Keratinocyte (primary cell): ENCODE measurements at regions not wholly inside any gene's neighbourhood (a gene's known extent, or its start where the extent isn't known, plus 50 kb on each side); places are given as distances from the start of the nearest gene placed in this dataset.
"Not testable (repeated sequence)": the region's sequence is repeated elsewhere in the genome, so short reads cannot be mapped to it uniquely, and the experiment has no call there.

Experiments
- DNase-seq: peaks from one replicate; pipeline ENCODE4 v3.0.0-alpha.2; 2011; ENCODE audit warnings: low read depth, missing footprints, low spot score
- FAIRE-seq: peaks from 2 replicates; lab custom pipeline; 2011; peaks lifted over from hg19 to GRCh38; lab: Jason Lieb, UNC
- H2AFZ ChIP-seq: 2 replicates; pipeline ENCODE4 v1.6.0; 2012; ENCODE audit warnings: low read length, control low read depth, inconsistent platforms; ENCODE audit not compliant: control insufficient read depth
- H3K27ac ChIP-seq: 2 replicates; pipeline ENCODE4 v1.5.1; 2011; ENCODE audit warnings: low read length; ENCODE audit not compliant: control insufficient read depth, insufficient read depth
- H3K27me3 ChIP-seq: 3 replicates; pipeline ENCODE4 v1.6.0; 2011; ENCODE audit warnings: low read length; ENCODE audit not compliant: control insufficient read depth, insufficient read depth; ENCODE audit errors: extremely low read depth
- H3K36me3 ChIP-seq, 2 experiments: 2 replicates in 1 of 2; 3 replicates in 1 of 2; pipeline ENCODE4 v1.5.1; 2011; ENCODE audit warnings: low read length in 2 of 2, mild to moderate bottlenecking in 1 of 2; ENCODE audit not compliant: control insufficient read depth in 2 of 2, insufficient read depth in 2 of 2; ENCODE audit errors: extremely low read depth in 1 of 2
- H3K4me1 ChIP-seq: 3 replicates; pipeline ENCODE4 v1.5.1; 2011; ENCODE audit warnings: low read length; ENCODE audit not compliant: control insufficient read depth, insufficient read depth; ENCODE audit errors: extremely low read depth
- H3K4me2 ChIP-seq: 3 replicates; pipeline ENCODE4 v1.6.0; 2011; ENCODE audit warnings: low read depth, low read length; ENCODE audit not compliant: control insufficient read depth, insufficient read depth; ENCODE audit errors: extremely low read depth
- H3K4me3 ChIP-seq, 3 experiments: fragments of 200-600 bp in 1 of 3; sonication (generic) in 1 of 3; 2 replicates in 2 of 3; 3 replicates in 1 of 3; pipeline ENCODE4 v1.5.1; 2011 to 2016; ENCODE audit warnings: low read length in 3 of 3, mild to moderate bottlenecking in 3 of 3, control low read depth in 2 of 3, inconsistent platforms in 1 of 3, low read depth in 1 of 3, mixed read lengths in 1 of 3, mixed run types in 1 of 3, moderate library complexity in 1 of 3; ENCODE audit not compliant: control insufficient read depth in 2 of 3, insufficient read depth in 2 of 3; ENCODE audit errors: extremely low read depth in 1 of 3
- H3K79me2 ChIP-seq: 2 replicates; pipeline ENCODE4 v1.6.0; 2012; ENCODE audit warnings: low read length; ENCODE audit not compliant: control insufficient read depth, insufficient read depth
- H3K9ac ChIP-seq: 3 replicates; pipeline ENCODE4 v1.6.0; 2011; ENCODE audit warnings: low read length; ENCODE audit not compliant: control insufficient read depth, insufficient read depth; ENCODE audit errors: extremely low read depth
- H3K9me1 ChIP-seq: 3 replicates; pipeline ENCODE4 v1.6.0; 2011; ENCODE audit warnings: low read length; ENCODE audit not compliant: control insufficient read depth, insufficient read depth; ENCODE audit errors: extremely low read depth
- H3K9me3 ChIP-seq: 2 replicates; pipeline ENCODE4 v1.5.1; 2012; ENCODE audit warnings: low read depth, low read length; ENCODE audit not compliant: control insufficient read depth
- H4K20me1 ChIP-seq: 3 replicates; pipeline ENCODE4 v1.6.0; 2011; ENCODE audit warnings: low read length; ENCODE audit not compliant: control insufficient read depth, insufficient read depth; ENCODE audit errors: extremely low read depth
- EZH2 ChIP-seq: IDR thresholded peaks from one replicate; pipeline ENCODE4 v1.6.1; 2012; ENCODE audit warnings: inconsistent platforms, mild to moderate bottlenecking, low read length, moderate library complexity
- dilution Hi-C: fragments of 300-500 bp; cut with MboI; formaldehyde crosslinking; loops from one replicate; pipeline ENCODE4 v1.7.0; 2020; ENCODE audit warnings: low sequenced_read_pairs; ENCODE audit not compliant: extremely low pct_ligation_motif_present
- TF ChIP-seq, protein P1 (sequence below), 3 experiments: IDR thresholded peaks in 1 of 3; conservative IDR thresholded peaks in 1 of 3; optimal IDR thresholded peaks in 1 of 3; 2 replicates in 2 of 3; 3 replicates in 1 of 3; pipeline versions ENCODE3 to v1.5.1; 2011; ENCODE audit warnings: low read length in 3 of 3, mild to moderate bottlenecking in 3 of 3, moderate library complexity in 2 of 3, control low read depth in 1 of 3, inconsistent platforms in 1 of 3; ENCODE audit not compliant: insufficient read depth in 2 of 3; ENCODE audit errors: extremely low read depth in 1 of 3

DNA sequence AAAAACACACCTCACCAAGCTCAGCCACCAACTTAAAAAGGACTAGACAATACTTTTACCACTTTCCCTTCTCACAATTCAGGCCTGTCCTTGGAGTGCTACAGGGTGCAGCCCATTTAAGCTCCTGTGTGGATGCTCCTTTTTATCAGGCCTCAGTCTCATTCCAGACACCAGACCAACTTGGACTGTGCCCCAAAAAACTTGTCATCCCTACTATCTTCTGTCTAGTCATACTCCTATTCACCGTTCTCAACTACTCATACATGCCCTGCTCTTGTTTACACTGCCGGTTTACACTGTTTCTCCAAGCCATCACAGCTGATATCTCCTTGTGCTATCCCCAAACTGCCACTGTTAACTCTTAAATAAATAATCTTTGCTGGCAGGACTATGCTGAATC lies 242.8 kb upstream of the PROK2 start:
- H2AFZ ChIP-seq, dilution Hi-C loops, H3K27me3 ChIP-seq, H4K20me1 ChIP-seq, H3K4me2 ChIP-seq, FAIRE-seq, H3K9ac ChIP-seq, H3K9me3 ChIP-seq, H3K79me2 ChIP-seq, H3K27ac ChIP-seq, H3K4me1 ChIP-seq, H3K36me3 ChIP-seq, H3K4me3 ChIP-seq, H3K9me1 ChIP-seq, DNase-seq: not testable (repeated sequence)

DNA sequence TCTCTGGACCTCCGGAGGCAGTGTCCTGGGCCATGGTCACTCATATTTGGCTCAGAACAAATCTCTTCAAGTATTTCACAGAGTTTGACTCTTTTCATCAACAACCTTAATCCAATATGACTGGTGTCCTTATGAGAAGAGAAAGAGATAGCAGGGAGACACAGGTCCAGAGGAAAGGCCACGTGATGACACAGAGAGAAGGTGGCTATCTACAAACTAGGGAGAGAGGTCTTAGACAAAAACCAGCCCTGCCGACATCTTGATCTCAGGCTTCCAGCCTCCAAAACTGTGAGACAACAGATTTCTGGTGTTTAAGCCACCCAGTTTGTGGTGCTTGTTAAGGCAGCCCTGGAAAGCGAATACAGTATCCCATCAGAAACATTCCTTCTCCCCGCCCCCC lies 237.1 kb upstream of the PROK2 start:
- H3K4me3 ChIP-seq = no peak overlapping the region
- FAIRE-seq = no peak
- H3K27me3 ChIP-seq = no peaks in the 10 kb centered on the region
- H3K9ac ChIP-seq = no peak overlapping the region
- H3K4me2 ChIP-seq = no peak overlapping the region
- H4K20me1 ChIP-seq = no peaks in the 10 kb centered on the region
- H3K27ac ChIP-seq = no peak overlapping the region
- no peak for DNase-seq
- H3K9me1 ChIP-seq = no peaks in the 10 kb centered on the region
- no peak overlapping the region for H2AFZ ChIP-seq
- no peaks in the 10 kb centered on the region for H3K36me3 ChIP-seq
- no peaks in the 10 kb centered on the region for H3K4me1 ChIP-seq
- no peaks in the 10 kb centered on the region for H3K79me2 ChIP-seq
- dilution Hi-C loops = no loop called here
- H3K9me3 ChIP-seq = no peaks in the 10 kb centered on the region
- TF ChIP-seq, protein P1, sequence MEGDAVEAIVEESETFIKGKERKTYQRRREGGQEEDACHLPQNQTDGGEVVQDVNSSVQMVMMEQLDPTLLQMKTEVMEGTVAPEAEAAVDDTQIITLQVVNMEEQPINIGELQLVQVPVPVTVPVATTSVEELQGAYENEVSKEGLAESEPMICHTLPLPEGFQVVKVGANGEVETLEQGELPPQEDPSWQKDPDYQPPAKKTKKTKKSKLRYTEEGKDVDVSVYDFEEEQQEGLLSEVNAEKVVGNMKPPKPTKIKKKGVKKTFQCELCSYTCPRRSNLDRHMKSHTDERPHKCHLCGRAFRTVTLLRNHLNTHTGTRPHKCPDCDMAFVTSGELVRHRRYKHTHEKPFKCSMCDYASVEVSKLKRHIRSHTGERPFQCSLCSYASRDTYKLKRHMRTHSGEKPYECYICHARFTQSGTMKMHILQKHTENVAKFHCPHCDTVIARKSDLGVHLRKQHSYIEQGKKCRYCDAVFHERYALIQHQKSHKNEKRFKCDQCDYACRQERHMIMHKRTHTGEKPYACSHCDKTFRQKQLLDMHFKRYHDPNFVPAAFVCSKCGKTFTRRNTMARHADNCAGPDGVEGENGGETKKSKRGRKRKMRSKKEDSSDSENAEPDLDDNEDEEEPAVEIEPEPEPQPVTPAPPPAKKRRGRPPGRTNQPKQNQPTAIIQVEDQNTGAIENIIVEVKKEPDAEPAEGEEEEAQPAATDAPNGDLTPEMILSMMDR (optimal IDR thresholded peaks at IDR 0.05 in 1 of 3, IDR thresholded peaks at IDR 0.05 in 1 of 3, conservative IDR thresholded peaks at IDR 0.05 in 1 of 3; ENCODE audit: extremely low read depth in 1 of 3, insufficient read depth in 2 of 3, low read length in 3 of 3) = no peak
- no peak for TF ChIP-seq EZH2

DNA sequence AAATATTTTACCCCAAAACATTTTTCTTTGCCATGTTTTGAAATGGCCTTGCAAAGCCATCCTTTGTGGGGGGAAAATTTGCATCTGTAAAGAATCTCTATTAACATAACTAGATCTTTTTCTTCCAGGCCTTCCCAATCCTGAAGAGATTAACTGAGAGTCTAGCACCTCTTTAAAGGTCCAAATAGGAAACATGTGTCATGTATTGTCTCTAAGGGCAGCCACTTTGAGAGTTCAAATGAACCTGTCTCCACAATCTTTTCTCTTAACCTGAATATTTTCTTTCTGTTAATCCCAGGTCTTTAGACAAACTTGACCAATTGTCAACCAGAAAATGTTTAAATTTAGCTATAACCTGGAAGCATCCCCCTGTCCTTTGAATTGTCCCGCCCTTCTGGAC lies 236.6 kb upstream of the PROK2 start:
- no peaks in the 10 kb centered on the region for H4K20me1 ChIP-seq
- no peak overlapping the region for H2AFZ ChIP-seq
- no peak overlapping the region for H3K4me2 ChIP-seq
- no peak overlapping the region for H3K9ac ChIP-seq
- no peak overlapping the region for H3K27ac ChIP-seq
- DNase-seq (no peak), FAIRE-seq (no peak)
- H3K79me2 ChIP-seq = no peaks in the 10 kb centered on the region
- no peak overlapping the region for H3K4me3 ChIP-seq
- no peak for TF ChIP-seq EZH2
- TF ChIP-seq, protein P1 (optimal IDR thresholded peaks at IDR 0.05 in 1 of 3, IDR thresholded peaks at IDR 0.05 in 1 of 3, conservative IDR thresholded peaks at IDR 0.05 in 1 of 3; ENCODE audit: extremely low read depth in 1 of 3, insufficient read depth in 2 of 3, low read length in 3 of 3) = no peak
- H3K9me1 ChIP-seq = no peaks in the 10 kb centered on the region
- dilution Hi-C loops = no loop called here
- no peaks in the 10 kb centered on the region for H3K9me3 ChIP-seq
- no peaks in the 10 kb centered on the region for H3K27me3 ChIP-seq
- no peaks in the 10 kb centered on the region for H3K4me1 ChIP-seq
- no peaks in the 10 kb centered on the region for H3K36me3 ChIP-seq
